ENCODE measurements at regions not wholly inside any gene's neighbourhood (a gene's known extent, or its start where the extent isn't known, plus 50 kb on each side); places are given as distances from the start of the nearest gene placed in this dataset.
"Not testable (repeated sequence)": the region's sequence is repeated elsewhere in the genome, so short reads cannot be mapped to it uniquely, and the experiment has no call there.

DNA sequence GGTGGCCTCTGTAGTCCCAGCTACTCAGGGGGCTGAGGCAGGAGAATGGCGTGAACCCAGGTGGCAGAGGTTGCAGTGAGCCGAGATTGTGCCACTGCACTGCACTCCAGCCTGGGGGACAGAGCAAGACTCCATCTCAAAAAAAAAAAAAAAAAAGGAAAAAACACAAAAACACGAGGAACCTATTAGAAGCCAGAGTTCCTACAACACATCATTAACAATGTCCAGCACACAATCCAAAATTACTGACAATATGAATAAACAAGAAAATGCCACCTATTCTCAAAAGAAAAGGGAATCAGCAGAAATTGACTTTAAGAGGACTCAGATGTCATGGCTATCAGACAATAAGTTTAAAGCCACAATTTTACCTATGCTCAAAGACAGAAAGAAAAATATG lies 57.3 kb upstream of the HS3ST3A1 start:
- DNase-seq, result not testable (repeated sequence)

DNA sequence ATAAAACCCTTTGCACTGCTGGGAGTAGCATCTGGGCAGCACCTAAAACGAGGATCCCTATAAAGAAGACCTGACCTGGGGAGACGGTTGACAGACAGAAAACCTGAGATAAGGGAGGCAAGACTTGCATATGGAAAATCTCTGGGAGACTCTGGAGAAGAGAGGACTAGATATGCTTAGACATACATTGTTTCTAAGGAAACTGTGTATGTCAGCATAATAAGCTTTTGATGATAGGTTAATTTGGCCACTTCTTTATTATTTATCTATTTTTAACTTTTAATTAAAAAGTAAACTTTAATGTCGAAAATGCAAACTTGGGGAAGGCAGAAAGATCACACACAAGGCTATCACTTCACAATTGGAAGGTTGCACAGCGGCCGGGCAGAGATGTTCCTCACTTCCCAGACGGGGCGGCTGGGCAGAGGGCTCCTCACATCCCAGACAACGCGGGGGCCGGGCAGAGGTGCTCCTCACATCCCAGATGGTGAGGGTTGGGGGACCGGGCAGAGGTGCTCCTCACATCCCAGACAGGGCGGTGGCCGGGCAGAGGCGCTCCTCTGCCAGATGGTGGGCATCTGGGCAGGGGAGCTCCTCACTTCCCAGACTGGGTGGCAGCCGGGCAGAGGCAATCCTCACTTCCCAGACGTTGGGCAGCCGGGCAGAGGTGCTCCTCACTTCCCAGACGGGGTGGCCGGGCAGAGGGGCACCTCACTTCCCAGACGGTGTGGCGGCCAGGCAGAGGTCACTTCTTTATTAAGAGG lies 64.3 kb upstream of the HS3ST3A1 start:
- no peak for DNase-seq

DNA sequence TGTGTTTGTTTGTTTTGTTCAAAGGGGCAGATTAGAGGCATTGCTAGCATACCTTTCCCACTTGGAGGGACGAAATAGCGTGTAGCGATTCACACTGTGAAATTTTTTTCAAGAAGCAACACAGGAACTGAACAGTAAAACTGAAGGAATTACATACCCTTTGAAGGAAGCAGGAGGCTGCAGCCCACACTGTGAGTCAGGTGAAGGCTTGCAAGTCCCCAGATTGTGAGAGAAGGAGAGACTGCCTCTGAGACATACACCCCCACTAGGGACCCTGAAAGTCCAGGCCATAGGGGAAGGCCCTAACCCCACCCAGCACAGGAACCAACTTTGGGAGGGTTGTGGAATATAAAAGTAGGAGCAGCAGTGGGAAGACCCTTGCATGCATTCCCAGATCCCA lies 69.6 kb upstream of the HS3ST3A1 start:
- no peak for DNase-seq

DNA sequence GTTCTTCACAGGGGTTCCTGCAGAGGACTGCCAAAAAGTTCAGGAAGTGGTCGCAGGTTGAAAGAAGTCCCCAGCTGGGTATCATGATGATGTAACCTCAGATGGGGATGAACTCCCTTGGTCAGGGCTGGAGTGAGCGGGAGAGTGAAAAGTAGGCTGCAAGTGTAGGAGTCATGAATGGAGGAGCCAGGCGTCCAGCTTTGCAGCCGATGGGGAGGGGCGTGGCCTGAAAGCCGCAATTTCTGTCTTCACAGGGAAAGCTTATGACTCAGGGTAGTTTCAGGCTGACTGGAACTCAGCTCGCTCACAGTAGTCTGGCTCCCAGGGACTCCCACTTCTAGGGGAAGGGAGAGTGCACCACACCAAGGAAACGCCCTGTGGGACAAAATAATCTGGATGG lies 70.0 kb upstream of the HS3ST3A1 start:
- no peak for DNase-seq

DNA sequence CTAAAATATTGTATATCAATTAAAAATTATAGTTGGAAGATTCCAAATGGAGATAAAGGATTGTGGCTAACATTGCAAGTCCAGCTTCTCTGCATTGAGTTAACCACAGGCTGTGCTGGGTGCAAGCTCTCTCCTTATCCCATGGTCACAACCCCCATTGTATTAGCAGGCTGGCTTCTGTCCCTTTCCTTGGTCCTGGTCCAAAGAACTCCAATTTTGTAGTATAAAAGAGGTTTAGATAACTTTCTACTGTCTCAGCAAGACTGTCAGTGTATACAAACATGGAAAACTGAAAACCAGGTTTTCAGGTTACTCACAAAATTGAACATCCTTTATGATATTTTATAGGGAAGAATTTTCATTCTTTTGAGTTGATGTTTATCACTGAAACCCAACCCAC lies 76.6 kb upstream of the HS3ST3A1 start:
- DNase-seq, result no peak

DNA sequence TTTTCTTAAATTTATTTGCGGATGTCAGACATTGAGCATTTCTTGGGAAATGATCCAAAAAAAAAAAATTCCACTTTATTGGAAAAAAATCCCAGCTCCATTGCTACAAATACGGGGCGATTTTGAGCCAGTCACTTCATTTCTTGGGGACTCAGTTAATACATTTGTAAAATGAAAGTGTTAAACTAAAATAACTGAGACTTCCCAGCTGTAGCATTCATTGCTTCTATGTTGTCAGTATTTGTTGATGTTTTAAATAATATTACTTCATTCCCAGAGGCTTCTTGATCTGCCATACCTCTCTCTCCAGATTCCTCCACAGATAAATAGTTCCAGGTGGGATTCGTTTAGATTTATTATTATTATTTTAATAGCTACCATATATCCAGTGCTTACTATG lies 77.1 kb upstream of the HS3ST3A1 start:
- no peak for DNase-seq

DNA sequence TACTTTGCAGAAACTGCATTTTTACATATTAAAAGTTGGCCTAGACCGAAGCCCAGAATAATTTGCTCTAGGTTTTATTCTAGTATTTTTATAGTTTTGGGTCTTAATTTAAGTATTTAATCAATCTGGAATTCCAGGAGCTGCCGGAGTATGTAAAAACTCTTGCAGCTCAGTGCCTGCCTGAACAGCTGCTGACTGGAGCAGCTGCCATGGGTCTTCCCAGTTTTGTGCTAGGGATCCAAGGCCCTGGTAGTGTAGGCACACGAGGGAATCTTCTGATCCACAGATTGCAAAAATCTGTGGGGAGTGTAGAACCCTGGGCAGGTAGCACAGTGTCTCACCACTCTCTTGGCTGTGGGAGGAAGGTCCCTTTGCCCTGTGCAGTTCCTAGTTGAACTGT lies 87.0 kb upstream of the HS3ST3A1 start:
- DNase-seq, result no peak

DNA sequence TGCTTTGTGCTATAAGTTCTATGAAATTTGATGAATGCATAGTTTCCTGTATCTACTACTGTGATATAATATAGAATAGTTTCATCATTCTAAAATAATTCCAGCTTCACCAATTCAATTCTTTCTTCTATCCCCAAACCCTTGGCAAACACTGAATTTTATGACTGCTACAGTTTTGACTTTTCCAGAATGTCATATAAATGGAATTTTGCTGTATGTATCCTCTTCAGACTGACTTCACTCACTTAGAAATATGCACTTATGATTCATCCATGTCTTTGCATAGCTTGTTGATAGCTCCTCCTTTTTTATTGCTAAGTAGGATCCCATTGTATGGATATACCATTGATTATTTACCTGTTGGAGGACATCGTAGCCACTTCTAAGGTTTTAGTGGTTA lies 89.1 kb upstream of the HS3ST3A1 start:
- DNase-seq, result no peak

DNA sequence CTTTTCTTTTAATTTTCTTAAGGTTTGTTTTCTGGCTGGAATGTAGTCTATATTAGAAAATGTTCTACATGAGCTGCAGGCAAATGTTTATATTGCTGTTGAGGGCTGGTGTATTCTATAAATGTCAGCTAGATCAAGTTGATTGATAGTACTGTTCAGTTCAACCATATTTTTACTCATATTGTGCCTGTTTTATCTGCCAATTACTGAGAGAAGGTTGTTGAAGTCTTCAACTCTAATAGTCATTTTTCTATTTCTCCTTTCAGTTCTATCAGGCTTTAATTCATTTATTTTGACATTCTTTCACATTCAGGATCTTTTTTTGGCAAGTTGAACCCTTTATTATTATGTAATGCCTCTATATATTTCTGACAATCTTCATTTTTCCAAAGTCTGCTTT lies 93.2 kb upstream of the HS3ST3A1 start:
- DNase-seq, result no peak

DNA sequence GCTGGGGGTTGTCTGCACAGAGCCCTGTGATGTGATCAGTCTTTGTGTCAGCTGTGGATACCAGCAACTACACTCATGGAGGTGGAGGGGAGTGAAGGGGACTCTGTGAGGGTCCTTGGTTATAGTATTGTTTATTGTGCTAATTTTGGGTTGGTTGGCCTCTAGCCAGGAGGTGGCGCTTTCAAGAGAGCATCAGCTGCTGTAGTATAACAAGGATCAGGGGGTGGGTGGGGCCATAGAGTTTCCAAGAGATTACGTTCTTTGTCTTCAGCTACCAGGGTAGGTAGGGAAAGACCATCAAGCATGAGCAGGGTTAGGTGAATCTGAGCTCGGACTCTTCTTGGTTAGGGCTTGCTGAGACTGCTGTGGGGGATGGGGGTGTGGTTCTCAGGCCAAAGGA lies 97.1 kb upstream of the HS3ST3A1 start:
- no peak for DNase-seq

DNA sequence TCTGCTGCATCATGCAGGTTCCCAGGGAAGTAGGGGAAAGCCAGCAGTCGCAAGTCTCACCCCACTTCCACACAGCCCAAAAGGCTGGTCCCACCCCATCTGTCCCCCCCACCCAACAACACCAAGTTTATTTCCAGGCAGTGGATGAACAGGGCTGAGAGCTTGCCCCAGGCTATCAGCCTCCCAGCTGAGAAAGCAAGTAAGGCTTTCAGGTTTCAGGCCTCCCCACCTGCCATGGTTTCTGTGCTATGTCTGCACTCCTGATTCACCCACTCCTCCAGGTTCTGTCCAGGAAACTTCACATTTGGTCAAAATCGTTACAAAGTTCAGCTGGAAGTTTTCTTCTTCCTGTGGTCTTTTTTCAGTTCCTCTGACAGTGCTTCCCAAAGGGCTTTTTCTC lies 97.5 kb upstream of the HS3ST3A1 start:
- no peak for DNase-seq

DNA sequence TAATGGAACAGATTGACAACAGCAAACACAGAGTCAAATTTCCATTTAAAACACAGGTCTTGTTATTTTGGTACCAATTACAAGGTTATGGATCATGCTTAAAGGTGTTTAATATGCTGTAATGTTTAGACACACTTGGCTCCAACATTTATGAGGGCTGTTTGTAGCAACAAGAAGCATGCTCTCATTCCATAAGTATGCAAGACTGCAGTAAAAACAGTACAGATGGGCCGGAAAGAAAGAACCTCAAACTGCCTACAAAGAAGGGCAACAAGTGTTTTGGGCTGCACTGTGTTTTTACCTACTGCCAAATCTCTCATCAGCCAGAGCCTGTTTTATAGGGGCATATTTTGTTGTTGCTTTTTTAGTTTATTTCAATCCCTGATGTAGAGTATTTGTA lies 100.5 kb upstream of the HS3ST3A1 start:
- DNase-seq, result no peak

DNA sequence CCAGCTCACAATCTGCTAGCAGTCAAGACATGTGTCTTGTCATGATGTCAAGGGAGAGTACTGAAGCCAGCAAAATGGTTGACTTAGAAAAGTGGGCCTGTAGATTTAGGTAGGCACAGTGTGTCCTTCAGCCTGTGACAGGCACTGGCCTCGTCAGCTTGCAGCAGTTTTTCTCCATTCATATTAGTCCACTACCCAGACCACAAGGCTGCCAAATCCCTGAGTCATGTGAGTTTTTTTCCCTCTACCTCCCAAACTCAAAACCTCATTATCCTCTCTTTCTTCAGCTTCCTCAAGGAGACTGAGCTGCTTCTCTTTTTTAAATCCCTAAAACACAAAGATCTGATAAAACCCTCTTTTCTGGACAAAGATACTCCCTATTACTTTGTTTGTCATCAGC lies 102.6 kb upstream of the HS3ST3A1 start:
- no peak for DNase-seq

DNA sequence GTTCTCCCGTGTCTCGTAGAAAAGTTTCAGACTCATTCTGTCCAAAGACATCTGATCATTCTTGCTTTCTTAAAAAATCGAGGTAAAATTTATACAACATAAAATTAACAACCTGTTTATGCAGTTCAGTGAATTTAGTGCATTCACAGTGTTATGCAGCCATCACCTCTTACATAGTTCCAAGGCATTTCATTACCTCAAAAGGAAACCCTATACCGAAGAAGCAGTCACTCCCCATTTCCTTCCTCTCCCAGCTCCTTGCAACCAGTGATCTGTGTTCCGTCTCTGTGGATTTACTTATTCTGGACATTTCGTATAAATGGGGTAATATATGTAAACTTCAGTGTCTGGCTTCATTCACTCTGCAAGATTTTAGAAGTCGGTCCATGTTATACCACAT lies 103.5 kb upstream of the HS3ST3A1 start:
- DNase-seq, result no peak

DNA sequence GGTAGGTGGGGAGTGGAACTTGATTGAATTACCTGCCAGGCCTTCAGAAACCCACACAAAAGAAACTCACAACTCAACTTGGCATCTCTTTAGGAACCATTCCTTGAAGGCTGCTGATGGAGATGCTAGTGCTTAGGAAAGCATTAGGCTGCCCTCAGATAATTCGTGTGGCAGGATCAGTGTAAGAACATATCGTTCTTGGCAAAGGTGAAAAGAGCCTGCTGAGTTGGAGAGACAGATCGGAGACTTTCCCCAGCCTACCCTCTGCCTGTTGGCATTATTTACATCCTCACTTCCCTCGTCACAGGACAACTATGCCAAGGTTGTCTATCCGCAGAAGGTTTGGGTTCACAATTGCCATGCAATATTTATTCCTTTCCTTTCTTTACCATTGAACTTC lies 120.0 kb upstream of the HS3ST3A1 start:
- no peak for DNase-seq

DNA sequence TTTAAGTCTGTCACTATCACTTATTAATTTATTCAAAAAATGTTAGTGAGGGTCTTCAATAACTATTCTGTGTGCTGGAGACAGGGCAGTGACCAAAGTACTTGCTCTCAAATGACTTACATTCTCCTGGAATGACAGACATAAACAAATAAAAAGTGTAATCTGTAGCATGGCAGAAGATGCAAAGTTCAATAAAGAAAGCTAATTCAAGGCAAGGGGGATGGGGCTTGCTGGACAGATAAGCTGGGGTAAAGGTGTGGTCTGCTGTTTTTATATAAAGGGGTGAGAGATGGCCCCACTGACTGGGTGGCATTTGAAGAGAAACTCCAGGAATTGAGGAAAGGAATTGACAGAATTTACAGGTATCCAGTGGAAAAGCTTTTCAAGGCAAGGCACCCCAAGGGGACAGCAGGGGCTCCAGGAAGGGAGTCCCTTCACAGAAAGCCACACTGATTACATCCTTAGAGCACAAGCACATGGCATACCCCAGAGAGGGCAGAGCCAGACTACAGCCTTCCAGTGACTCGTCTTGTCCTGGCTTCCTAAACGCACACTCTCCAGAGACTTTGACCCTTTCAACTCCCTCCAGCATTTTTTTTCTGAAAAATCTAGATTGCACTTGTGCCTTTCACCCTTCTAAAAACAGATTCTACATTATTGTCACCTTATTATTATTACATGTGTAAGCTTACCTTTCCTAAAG lies 123.7 kb upstream of the HS3ST3A1 start:
- no peak for DNase-seq

DNA sequence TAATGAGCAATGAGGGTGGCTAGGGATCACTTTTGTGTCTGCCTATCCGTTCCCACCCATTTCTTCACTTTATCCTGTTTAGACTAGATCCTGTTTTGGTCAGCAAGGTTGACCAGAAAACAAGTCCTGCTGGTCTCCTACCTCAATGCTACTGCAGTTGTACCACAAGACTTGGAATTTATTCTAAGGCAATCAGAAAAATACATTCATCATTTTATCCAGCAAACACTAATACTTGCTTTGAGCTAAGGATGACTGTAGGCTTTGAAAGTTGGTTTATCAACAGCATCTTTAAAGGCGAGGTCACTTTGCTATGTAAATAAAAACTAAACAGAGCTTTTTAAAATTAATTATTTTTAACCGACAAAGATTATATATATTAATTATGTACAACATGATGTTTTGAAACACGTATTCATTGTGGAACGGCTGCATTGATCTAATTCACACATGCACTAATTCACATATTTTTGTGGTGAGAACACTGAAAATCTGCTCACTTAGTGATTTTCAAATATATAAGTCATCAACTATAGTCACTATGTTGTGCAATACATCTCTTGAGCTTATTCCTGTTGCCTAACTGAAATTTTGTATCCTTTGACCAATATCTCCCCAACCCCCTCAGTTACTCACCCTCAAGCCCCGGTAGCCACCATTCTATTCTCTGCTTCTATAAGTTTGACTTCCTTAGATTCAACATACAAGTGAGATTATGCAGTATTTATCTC lies 125.9 kb upstream of the HS3ST3A1 start:
- DNase-seq, result no peak

DNA sequence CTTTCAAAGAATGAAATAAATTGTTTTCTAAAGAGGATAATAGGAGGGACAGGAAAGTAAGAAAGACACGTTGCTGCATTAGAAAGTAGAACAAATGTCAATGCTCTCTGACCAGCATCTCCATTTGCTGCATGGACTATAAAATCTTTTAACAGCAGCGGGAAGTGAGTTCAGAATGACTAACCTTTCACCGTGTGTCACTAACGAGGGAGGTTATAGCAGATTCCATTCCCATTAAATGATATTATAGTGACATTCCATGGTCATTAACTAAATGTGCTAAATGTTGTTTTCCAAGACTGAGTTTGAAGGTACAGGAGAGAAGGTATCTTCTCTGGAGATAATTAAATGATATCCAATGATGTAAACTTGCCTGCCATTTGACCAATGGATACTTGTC lies 127.1 kb upstream of the HS3ST3A1 start:
- no peak for DNase-seq

DNA sequence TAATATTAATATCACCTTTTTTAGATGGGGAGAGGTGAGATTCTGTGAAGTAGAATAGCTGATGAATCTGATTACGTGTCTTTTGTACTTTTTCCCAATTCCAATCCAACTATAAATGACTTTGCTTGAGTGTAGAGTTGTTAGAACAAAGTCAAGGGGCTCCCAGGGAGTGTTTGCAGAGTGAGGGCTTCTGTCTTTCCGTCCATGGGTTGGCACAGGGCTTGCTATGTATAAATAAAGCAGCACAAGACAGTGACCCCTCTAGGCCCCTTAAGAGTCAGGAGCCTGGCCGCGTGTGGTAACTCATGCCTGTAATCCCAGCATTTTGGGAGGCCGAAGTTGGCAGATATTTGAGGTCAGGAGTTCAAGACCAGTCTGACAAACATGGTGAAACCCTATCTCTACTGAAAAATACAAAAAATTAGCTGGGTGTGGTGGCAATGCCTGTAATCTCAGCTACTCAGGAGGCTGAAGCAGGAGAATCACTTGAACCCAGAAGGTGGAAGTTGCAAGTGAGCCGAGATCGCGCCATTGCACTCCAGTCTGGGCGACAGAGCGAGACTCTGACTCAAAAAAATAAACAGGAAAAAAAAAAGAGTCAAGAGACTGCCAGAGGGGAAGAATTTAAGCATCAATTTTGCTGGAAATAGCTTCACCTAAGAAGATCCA lies 127.9 kb upstream of the HS3ST3A1 start:
- no peak for DNase-seq

DNA sequence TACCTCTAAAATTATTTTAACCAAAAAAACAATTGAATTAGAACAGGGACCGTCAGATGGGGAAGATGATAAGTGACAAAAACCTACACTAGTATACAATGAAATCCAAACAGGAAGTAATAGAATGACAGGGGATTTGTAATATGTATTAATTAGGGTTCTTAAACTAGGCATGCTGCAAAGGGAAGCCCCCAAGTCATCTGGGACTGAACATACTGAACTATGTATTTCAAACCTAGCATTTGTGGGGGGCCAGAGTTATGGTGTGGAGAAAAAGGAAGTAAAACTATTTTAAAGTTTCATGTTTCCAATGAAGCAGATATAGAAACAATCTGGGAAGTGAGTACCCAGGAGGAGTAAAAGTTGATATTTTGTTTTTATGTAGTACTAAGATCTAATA lies 133.2 kb upstream of the HS3ST3A1 start:
- no peak for DNase-seq

DNA sequence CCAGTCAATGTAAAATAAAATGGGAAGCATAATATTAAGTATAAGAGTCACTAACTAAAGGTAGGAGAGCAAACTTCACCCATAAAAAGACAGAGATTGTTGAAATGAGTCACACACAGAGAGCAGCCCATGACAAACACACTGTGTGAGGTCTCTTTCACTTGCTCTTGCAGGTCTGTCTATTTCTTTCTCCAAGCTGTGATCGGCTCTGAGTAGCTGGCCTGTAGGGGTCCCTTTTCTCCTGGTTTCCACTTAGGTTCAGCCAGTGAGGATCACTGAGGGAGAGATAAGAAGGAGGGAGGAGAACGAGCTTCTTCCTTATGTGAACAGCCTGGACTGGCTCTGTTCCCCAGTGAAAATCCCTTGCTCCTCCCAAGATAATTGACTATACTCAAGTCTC lies 133.7 kb upstream of the HS3ST3A1 start:
- no peak for DNase-seq

DNA sequence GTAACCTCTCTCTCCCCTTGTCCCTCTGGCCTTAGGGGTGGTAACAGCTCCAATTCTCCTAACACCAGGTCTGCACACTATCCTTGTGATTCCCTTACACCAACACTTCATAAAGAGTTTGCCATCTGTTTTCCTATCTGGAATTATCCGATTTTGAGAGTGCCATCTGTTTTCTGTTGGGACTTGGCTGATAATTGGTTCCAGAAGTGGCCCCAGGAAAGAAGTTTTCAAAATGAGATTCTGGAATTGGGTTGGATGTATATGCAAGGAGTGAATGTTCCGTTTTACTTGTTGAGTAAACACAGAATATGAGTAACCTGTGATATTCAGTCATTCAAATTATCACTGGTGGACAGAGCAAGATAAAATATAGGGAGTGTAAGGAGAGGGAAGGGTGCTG lies 134.1 kb upstream of the HS3ST3A1 start:
- no peak for DNase-seq

DNA sequence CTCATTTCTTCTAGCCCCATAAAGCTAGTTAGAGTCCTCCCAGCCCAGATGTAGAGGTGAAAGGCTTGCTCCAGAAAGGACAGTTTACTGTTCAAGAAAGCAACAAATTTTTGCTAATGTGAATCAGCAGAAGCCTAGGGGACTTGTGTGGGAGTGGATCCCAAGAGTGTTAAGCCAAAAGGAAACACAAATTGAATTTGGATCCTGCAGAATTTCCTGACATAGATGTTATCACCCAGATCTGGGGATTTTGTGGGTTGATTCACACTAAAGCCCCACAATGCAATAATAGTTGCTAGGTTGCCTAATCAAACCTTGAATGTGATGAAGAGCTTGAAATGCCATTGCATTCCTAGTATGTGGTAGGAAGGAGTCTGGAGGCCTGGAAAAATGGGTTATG lies 135.2 kb upstream of the HS3ST3A1 start:
- no peak for DNase-seq

DNA sequence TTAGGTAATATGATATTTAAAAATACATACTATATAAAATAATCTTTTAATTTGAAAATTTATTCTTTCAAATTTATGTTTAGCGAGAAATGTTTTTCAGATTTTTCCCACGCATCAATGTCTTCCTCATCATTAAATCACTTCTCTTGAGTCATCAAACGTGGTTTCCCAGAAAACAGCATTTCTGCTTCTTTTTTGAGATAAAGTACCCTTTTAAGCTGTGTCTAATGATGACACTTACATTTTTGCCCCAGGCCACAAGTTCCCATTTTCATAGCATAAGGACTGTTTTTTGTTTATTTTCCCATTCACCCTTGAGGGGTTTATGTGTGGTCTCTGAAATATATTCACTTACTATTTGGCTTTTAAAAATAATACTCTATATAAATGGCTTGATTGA lies 139.0 kb upstream of the HS3ST3A1 start:
- no peak for DNase-seq

Data from SHP77 treated with DMSO at 0.1 percent for 48 hours (cell line).